Stomach (tissue), 4 donors: ENCODE measurements at regions not wholly inside any gene's neighbourhood (a gene's known extent, or its start where the extent isn't known, plus 50 kb on each side); places are given as distances from the start of the nearest gene placed in this dataset.

ENCODE experiments used
- POLR2A ChIP-seq, 4 donors: fragments of 450-650 bp; IDR thresholded peaks; one replicate each; pipeline ENCODE4 v1.6.1; 2016; ENCODE audit warnings: antibody characterized with exemption in 4 of 4, control low read depth in 2 of 4, mild to moderate bottlenecking in 1 of 4, moderate library complexity in 1 of 4
- POLR2AphosphoS5 ChIP-seq, 3 donors: sonication (generic); formaldehyde crosslinking; IDR thresholded peaks; one replicate each; pipeline ENCODE4 v1.6.1; 2016; ENCODE audit warnings: antibody characterized with exemption in 3 of 3
- TF ChIP-seq, protein P1 (sequence below), 7 experiments: fragments of 450-650 bp in 4 of 7; fragments of 200-600 bp in 3 of 7; sonication (generic) in 3 of 7; IDR thresholded peaks; one replicate each; pipeline ENCODE4 v1.5.1; 2016 to 2019; ENCODE audit warnings: antibody characterized with exemption in 7 of 7, control low read depth in 2 of 7, mild to moderate bottlenecking in 1 of 7

DNA sequence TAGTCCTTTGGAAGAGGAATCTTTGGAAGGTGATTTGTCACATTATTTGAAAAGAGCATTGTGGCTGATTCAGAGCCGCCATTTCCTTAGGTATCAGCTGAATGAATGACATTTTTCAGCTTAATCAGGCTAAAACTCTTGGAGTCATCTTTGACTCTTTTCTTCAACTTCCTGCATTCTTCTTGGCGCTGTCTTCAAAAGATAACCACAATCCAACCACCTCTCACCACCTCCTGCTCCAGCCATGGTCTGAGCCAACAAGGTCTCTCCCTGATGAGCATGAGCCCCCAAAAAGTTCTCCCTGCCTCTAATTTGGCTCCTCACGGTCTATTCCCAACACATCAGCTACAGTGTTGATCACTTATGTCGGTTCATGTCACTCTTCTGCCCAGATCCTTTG, 297.6 kb upstream of the RUNX1 start:
- TF ChIP-seq, protein P1, sequence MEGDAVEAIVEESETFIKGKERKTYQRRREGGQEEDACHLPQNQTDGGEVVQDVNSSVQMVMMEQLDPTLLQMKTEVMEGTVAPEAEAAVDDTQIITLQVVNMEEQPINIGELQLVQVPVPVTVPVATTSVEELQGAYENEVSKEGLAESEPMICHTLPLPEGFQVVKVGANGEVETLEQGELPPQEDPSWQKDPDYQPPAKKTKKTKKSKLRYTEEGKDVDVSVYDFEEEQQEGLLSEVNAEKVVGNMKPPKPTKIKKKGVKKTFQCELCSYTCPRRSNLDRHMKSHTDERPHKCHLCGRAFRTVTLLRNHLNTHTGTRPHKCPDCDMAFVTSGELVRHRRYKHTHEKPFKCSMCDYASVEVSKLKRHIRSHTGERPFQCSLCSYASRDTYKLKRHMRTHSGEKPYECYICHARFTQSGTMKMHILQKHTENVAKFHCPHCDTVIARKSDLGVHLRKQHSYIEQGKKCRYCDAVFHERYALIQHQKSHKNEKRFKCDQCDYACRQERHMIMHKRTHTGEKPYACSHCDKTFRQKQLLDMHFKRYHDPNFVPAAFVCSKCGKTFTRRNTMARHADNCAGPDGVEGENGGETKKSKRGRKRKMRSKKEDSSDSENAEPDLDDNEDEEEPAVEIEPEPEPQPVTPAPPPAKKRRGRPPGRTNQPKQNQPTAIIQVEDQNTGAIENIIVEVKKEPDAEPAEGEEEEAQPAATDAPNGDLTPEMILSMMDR (IDR thresholded peaks at IDR 0.05), result no peak
- TF ChIP-seq POLR2A (IDR thresholded peaks at IDR 0.05) (no peak), POLR2AphosphoS5 (IDR thresholded peaks at IDR 0.05) (no peak)
